Astrocyte (in vitro differentiated cells and primary cell): ENCODE measurements at regions not wholly inside any gene's neighbourhood (a gene's known extent, or its start where the extent isn't known, plus 50 kb on each side); places are given as distances from the start of the nearest gene placed in this dataset.

Source experiments
- DNase-seq: peaks from one replicate; pipeline ENCODE4 v3.0.0-alpha.2; 2010; ENCODE audit warnings: low read depth
- FAIRE-seq: peaks from 2 replicates; lab custom pipeline; 2011; peaks lifted over from hg19 to GRCh38; lab: Jason Lieb, UNC
- H2AFZ ChIP-seq: 2 replicates; pipeline ENCODE4 v1.6.0; 2012; ENCODE audit warnings: low read depth, low read length, inconsistent platforms
- H3K27ac ChIP-seq: 2 replicates; pipeline ENCODE4 v1.5.1; 2011; ENCODE audit warnings: low read depth, low read length, inconsistent platforms
- H3K27me3 ChIP-seq: 2 replicates; pipeline ENCODE4 v1.6.0; 2011; ENCODE audit warnings: low read length, inconsistent platforms; ENCODE audit not compliant: insufficient read depth
- H3K36me3 ChIP-seq: 2 replicates; pipeline ENCODE4 v1.5.1; 2011; ENCODE audit warnings: low read length, inconsistent platforms; ENCODE audit not compliant: insufficient read depth
- H3K4me1 ChIP-seq: 2 replicates; pipeline ENCODE4 v1.5.1; 2011; ENCODE audit warnings: low read length, inconsistent platforms; ENCODE audit not compliant: insufficient read depth
- H3K4me2 ChIP-seq: 2 replicates; pipeline ENCODE4 v1.6.0; 2012; ENCODE audit warnings: low read length, inconsistent platforms
- H3K4me3 ChIP-seq: 2 replicates; pipeline ENCODE4 v1.5.1; 2011; ENCODE audit warnings: low read depth, mild to moderate bottlenecking, low read length, inconsistent platforms; ENCODE audit not compliant: insufficient read depth
- H3K79me2 ChIP-seq: 2 replicates; pipeline ENCODE4 v1.6.0; 2012; ENCODE audit warnings: mild to moderate bottlenecking, low read length, inconsistent platforms; ENCODE audit not compliant: insufficient read depth
- H3K9ac ChIP-seq: 2 replicates; pipeline ENCODE4 v1.6.0; 2012; ENCODE audit warnings: mild to moderate bottlenecking, low read length, inconsistent platforms
- H3K9me3 ChIP-seq: 2 replicates; pipeline ENCODE4 v1.5.1; 2012; ENCODE audit warnings: low read depth, mild to moderate bottlenecking, low read length, inconsistent platforms; ENCODE audit not compliant: insufficient read depth
- H4K20me1 ChIP-seq: 2 replicates; pipeline ENCODE4 v1.6.0; 2012; ENCODE audit warnings: low read length, inconsistent platforms; ENCODE audit not compliant: insufficient read depth
- H3K27ac Mint-ChIP-seq: one replicate; pipeline ENCODE4 v1.8.0; 2021; ENCODE audit warnings: mild to moderate bottlenecking, mixed read lengths; ENCODE audit not compliant: unreplicated experiment
- H3K27me3 Mint-ChIP-seq: one replicate; pipeline ENCODE4 v1.8.0; 2021; ENCODE audit warnings: low read depth, mixed read lengths; ENCODE audit not compliant: unreplicated experiment
- H3K36me3 Mint-ChIP-seq: one replicate; pipeline ENCODE4 v1.8.0; 2021; ENCODE audit warnings: low read depth, mixed read lengths; ENCODE audit not compliant: unreplicated experiment
- H3K4me1 Mint-ChIP-seq: one replicate; pipeline ENCODE4 v1.8.0; 2021; ENCODE audit warnings: low read depth, mixed read lengths; ENCODE audit not compliant: unreplicated experiment
- H3K4me3 Mint-ChIP-seq: one replicate; pipeline ENCODE4 v1.8.0; 2021; ENCODE audit warnings: mild to moderate bottlenecking, moderate library complexity, mixed read lengths; ENCODE audit not compliant: unreplicated experiment
- H3K9me3 Mint-ChIP-seq: one replicate; pipeline ENCODE4 v1.8.0; 2021; ENCODE audit warnings: mild to moderate bottlenecking, mixed read lengths; ENCODE audit not compliant: unreplicated experiment
- EZH2 ChIP-seq: IDR thresholded peaks from 2 replicates; pipeline ENCODE4 v1.6.1; 2012; ENCODE audit warnings: mild to moderate bottlenecking, low read length, inconsistent platforms; ENCODE audit not compliant: insufficient read depth
- TF ChIP-seq, protein P1 (sequence below): IDR thresholded peaks from 2 replicates; pipeline ENCODE4 v1.5.1; 2011; ENCODE audit warnings: low read depth, mild to moderate bottlenecking, inconsistent platforms, low read length, moderate library complexity; ENCODE audit not compliant: insufficient read depth

DNA sequence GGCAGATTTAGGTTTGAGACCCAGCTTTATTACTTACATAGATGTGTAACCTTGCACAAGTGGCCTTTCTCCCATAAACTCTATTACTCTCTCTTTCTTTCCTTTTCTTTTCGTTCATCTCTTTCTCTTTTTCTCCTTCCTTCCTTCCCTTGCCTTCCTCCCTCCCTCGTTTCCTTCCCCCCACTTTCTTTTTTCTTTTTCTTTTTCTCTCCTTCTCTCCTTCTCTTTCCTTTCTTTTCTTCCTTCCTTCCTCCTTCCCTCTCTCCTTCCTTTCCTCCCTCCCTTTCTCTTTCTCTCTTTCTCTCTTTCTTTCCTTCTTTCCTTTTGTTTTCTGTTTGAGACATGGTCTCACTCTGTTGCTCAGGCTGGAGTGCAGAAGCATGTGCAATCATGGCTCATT is 526.4 kb upstream of the CXorf51A start:
- Mint-ChIP-seq H3K27ac (no peak overlapping the region), H3K4me1 (no peaks in the 10 kb centered on the region), H3K4me3 (no peak overlapping the region), H3K27me3 (no peaks in the 10 kb centered on the region), H3K36me3 (no peaks in the 10 kb centered on the region), H3K9me3 (no peaks in the 10 kb centered on the region)
- FAIRE-seq = no peak
- Histone ChIP-seq H3K9me3 (no peaks in the 10 kb centered on the region), H3K9ac (no peak overlapping the region), H3K4me2 (no peak overlapping the region), H3K36me3 (no peaks in the 10 kb centered on the region), H4K20me1 (no peaks in the 10 kb centered on the region), H3K4me3 (no peak overlapping the region), H3K79me2 (no peaks in the 10 kb centered on the region), H3K4me1 (no peaks in the 10 kb centered on the region), H2AFZ (no peak overlapping the region), H3K27ac (no peak overlapping the region), H3K27me3 (no peaks in the 10 kb centered on the region)
- DNase-seq = no peak
- no peak for TF ChIP-seq EZH2
- TF ChIP-seq, protein P1, sequence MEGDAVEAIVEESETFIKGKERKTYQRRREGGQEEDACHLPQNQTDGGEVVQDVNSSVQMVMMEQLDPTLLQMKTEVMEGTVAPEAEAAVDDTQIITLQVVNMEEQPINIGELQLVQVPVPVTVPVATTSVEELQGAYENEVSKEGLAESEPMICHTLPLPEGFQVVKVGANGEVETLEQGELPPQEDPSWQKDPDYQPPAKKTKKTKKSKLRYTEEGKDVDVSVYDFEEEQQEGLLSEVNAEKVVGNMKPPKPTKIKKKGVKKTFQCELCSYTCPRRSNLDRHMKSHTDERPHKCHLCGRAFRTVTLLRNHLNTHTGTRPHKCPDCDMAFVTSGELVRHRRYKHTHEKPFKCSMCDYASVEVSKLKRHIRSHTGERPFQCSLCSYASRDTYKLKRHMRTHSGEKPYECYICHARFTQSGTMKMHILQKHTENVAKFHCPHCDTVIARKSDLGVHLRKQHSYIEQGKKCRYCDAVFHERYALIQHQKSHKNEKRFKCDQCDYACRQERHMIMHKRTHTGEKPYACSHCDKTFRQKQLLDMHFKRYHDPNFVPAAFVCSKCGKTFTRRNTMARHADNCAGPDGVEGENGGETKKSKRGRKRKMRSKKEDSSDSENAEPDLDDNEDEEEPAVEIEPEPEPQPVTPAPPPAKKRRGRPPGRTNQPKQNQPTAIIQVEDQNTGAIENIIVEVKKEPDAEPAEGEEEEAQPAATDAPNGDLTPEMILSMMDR = no peak

DNA sequence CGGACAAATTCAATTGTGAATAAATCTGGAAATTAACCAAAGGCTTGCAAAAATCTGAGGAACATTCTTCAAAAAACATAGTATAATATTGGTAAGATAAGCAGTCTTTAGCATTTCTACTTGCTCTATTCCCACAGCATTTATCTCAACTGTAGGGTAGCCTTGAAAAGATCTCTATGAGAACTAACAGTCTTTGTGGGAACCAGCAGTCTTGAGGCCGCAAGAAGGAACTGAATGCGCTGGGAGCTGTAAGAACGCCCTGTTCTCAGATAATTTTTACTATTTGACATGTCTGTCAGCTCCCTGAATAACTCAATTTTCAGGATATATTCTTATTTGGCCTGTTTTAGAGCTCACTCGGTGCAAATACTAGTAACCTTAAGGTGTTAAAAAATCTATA is 519.3 kb upstream of the CXorf51A start:
- Mint-ChIP-seq H3K4me1 (no peaks in the 10 kb centered on the region), H3K9me3 (no peaks in the 10 kb centered on the region), H3K36me3 (no peaks in the 10 kb centered on the region), H3K4me3 (no peak overlapping the region), H3K27me3 (no peaks in the 10 kb centered on the region), H3K27ac (no peak overlapping the region)
- H2AFZ ChIP-seq = no peak overlapping the region
- DNase-seq = no peak
- no peaks in the 10 kb centered on the region for H3K27me3 ChIP-seq
- no peak overlapping the region for H3K4me3 ChIP-seq
- TF ChIP-seq, protein P1 = no peak
- TF ChIP-seq EZH2 = no peak
- H3K4me1 ChIP-seq = no peaks in the 10 kb centered on the region
- H3K27ac ChIP-seq = no peak overlapping the region
- H3K79me2 ChIP-seq = no peaks in the 10 kb centered on the region
- H3K36me3 ChIP-seq = no peaks in the 10 kb centered on the region
- no peaks in the 10 kb centered on the region for H3K9me3 ChIP-seq
- FAIRE-seq = no peak
- H4K20me1 ChIP-seq = no peaks in the 10 kb centered on the region
- H3K4me2 ChIP-seq = no peak overlapping the region
- H3K9ac ChIP-seq = no peak overlapping the region

- Histone ChIP-seq H3K27me3 (no peaks in the 10 kb centered on the region), H3K36me3 (no peaks in the 10 kb centered on the region), H3K9ac (no peak overlapping the region), H2AFZ (no peak overlapping the region), H3K9me3 (no peaks in the 10 kb centered on the region), H3K79me2 (no peaks in the 10 kb centered on the region), H3K27ac (no peak overlapping the region), H4K20me1 (no peaks in the 10 kb centered on the region), H3K4me2 (no peak overlapping the region), H3K4me3 (no peak overlapping the region), H3K4me1 (no peaks in the 10 kb centered on the region)
- no peaks in the 10 kb centered on the region for H3K9me3 Mint-ChIP-seq
- FAIRE-seq (peak; percentile 49), DNase-seq (no peak)
- no peak overlapping the region for H3K4me3 Mint-ChIP-seq
- TF ChIP-seq EZH2 = no peak
- no peaks in the 10 kb centered on the region for H3K36me3 Mint-ChIP-seq
- no peaks in the 10 kb centered on the region for H3K27me3 Mint-ChIP-seq
- H3K4me1 Mint-ChIP-seq = no peaks in the 10 kb centered on the region
- no peak overlapping the region for H3K27ac Mint-ChIP-seq
Observed at GRCh38 chrX:147322496-147322895, 508.0 kb upstream of the CXorf51A start.
